ENCODE measurements at regions not wholly inside any gene's neighbourhood (a gene's known extent, or its start where the extent isn't known, plus 50 kb on each side); places are given as distances from the start of the nearest gene placed in this dataset.

DNA sequence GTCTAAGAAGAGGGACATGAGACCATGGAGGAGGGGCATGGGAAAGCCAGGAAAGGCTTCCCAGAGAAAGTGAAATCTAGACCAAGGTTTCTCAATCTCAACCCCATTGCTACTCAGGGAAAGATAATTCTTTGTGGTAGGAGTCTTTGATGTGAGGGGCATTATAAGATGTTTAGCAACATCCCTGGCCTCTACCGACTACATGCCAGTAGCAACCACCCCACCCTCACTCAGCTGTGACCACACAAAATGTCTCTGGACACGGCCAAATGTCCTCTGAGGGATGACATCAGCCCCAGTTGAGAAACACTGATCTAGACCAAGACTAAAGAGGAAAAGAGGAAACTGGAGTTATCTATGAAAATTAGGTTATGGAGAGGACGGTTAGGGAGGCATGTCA is 298.5 kb upstream of the KIF2A start:
- in situ Hi-C loops (cut with MboI; ENCODE audit: low pct_unique_long_range_greater_than_20kb, low sequenced_read_pairs): no loop called here
- DNase-seq: no peak

DNA sequence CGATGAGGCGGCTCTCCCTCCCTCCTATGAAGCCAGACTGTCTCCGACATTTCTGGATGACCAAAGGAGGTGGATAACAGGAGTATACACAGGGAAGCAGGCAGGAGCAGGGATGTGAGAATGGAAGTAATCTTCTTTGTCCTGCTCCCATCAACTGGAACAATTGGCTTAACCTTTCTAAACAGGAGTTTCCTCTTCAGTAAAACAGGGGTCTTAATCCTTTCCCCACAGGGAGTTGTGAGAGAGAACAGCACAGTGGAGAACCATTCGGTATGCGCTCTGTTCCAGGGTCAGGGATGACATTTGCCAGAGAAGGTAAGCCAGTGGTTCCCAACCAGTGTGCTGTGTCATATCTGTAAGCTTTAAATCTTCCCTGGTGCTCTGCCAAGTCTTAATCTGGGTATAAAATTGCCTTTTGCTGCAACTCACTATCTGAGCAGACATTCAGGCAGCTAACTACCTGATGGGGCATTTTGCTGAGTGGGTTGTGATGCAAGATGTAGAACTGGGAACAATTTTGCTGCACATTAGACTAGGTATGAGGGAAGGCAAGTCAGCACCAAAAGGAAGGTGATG is 294.8 kb upstream of the KIF2A start:
- DNase-seq: no peak
- in situ Hi-C loops (cut with MboI; ENCODE audit: low pct_unique_long_range_greater_than_20kb, low sequenced_read_pairs): no loop called here

DNA sequence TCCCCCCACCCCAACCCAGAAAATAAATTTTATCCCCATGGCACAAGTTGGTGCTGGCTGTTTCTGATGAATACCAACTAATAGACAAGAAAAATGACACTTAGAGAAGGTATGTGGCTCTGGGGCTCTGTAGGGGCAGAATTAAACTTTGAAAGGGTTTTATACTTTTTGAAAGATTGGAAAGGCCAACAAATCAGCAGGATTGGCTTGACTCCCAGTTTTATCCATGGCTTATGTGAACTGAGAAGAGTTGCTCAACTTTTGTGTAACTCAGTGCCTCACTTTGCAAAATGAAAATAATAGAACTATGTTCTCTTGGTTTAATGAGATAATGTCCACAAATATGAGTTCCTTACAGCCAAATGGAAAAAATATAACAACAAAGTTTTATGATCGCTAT is 288.9 kb upstream of the KIF2A start:
- in situ Hi-C loops (cut with MboI; ENCODE audit: low pct_unique_long_range_greater_than_20kb, low sequenced_read_pairs): no loop called here
- no peak for DNase-seq

DNA sequence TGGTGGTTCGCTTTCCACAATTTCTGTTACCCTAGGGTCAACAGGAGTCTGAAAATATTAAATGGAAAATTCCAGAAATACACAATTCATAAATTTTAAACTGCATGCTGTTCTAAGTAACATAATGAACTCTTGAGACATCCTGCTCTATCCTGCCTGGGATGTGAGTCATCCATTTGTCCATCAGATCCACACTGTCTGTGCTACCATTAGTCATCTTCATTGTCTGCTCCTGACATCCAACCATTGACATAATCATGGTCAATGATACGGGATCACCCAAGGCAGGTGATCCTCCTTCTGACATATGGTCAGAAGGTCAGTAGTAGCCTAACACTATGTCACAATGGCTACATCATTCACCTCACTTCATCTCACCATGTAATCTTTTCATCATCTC is 276.7 kb upstream of the KIF2A start:
- no peak for DNase-seq
- in situ Hi-C loops (cut with MboI; ENCODE audit: low pct_unique_long_range_greater_than_20kb, low sequenced_read_pairs): no loop called here

DNA sequence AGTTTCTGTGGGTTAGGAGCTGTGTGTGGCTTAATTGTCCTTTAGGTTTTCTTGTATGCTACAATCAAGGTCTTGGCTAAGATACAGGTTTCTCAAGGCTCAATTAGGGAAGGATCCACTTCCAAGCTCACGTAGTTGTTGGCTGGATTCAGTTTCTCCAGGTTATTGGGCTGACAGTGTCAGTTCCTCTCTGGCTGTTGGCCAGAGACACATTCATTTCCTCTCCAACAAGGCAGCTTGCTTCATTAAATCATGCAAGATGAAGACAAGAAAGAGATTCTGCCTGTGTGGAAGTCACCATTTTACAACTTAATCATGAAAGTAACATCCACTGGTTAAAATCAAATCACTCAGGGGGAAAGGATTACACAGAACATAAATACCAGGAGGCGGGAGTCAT is 275.7 kb upstream of the KIF2A start:
- in situ Hi-C loops (cut with MboI; ENCODE audit: low pct_unique_long_range_greater_than_20kb, low sequenced_read_pairs): no loop called here
- no peak for DNase-seq

DNA sequence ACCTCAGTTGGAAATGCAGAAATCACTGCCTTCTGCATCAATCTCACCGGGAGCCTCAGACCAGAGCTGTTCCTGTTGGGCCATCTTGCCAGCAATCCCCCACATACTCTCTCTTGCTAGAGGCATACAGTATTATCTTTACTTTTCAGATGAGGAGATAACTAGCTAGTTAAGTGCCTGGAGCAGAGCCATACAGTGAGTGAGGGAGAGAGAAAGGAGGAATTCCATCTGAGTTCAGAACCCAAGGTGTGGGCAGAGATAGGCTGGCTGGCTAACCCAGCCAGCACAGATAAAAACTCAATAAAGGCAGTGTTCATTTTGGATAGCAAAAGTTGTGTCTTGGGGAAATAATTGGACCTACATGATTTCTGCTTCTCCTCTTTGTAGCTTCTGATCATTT is 268.0 kb upstream of the KIF2A start:
- in situ Hi-C loops (cut with MboI; ENCODE audit: low pct_unique_long_range_greater_than_20kb, low sequenced_read_pairs): no loop called here
- DNase-seq: no peak

DNA sequence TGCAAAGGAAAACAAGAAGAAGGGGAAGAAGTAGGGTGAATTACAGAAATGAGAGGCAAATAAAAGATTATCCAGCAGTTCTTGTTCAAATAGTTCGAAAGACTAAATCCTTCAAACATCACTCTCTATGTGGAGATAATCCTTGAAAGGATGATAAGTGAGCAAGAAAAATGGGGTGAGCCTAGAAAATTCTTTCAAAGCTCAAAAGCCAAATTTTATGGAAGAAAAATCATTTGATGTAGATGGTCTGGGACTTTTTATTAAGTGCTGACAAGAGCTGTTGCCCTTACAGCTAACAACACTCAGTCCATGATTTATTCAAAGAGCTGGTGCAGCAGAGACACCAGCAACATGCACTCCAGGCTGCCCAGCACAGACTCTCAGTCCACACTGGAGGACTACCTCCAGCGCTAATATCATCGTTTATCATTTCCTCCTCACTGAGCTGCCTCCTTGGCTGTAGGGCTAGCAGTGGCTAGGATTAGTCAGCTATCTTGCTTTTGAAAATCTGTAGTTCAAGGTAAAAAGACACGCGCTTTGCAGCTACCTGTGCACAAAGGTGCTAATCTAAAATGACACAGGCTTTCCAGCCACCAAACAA is 264.8 kb upstream of the KIF2A start:
- DNase-seq: no peak
- in situ Hi-C loops (cut with MboI; ENCODE audit: low pct_unique_long_range_greater_than_20kb, low sequenced_read_pairs): no loop called here

DNA sequence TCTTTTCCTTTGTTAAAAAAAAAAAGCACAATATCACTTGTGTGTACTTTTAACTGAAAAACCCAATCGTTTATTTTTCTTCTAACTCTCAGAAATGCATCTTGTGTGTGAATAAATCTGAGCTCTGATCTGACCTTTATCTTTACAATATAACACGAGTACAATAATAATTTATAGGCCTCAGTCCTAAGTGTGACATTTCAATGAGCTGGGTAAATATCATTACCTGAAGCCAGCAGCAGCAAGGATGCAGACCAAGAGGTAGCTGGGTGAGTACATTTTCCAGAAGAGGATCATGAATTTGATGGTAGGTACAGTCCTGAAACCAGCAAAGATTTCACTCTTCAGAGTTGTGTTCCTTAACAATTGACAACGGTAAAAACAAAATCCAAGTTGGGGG is 264.0 kb upstream of the KIF2A start:
- no peak for DNase-seq
- in situ Hi-C loops (cut with MboI; ENCODE audit: low pct_unique_long_range_greater_than_20kb, low sequenced_read_pairs): no loop called here

DNA sequence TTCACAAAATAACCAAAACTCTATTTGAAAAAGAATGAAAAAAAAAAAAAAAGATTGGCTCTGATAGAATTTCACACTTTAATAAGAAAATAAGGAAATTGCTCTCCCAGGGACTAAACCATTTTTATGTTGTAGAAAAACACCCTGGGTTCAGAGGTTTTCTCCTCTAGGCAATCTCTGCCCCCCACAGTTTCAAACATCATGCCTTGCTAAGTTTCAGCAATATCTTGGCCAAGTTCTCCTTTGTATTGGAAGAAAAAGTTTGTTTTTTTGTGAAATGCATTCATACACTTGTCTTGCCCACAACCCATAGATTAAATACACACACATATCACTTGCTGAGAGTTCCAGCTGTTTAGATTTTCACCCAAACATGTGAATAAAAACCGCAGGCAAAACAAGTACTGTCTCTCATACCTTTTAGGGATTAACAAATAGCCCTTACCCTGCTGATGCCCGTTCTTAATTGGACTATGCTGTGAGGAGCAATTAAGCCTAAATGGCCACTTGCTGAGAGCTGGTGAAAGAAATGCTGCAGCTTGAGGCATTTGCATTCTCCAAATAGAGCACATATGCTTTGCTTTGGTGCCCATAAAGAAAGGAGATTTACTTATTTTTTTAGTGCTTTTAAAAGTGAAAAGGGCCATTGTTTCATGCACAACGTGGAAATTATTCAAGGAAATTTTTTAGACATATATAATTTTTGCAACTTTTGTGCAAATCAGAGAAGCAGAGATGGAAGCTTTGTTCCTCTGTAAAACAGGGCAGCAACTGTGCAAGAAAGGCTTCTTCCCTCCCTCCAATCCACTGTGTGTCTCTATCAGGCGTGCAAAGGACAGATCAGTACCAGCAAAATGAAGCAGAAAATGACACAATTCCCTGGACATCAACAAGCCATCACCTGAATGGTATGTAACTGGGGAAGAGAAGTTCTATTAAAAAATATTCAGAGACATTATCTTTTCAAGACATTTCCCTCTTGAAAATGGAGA is 262.4 kb upstream of the KIF2A start:
- in situ Hi-C loops (cut with MboI; ENCODE audit: low pct_unique_long_range_greater_than_20kb, low sequenced_read_pairs): no loop called here
- no peak for DNase-seq

DNA sequence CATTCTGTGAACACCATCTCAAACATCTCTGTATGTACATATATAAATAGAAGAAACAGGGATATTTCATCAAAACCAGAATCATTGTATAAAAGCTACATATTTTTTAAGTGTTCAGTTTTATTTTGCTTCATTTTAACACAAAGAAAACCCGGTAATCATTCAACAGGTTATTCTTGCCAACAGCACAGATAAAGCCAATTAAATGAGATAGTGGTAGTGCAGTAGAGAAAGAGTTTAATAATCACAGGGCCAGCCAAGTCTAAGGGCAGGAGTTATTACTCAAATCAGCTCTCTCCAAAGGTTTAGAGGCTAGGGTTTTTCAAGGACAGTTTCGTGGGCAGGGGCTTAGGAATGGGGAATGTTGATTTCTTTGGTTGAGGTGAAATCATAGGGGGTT is 261.0 kb upstream of the KIF2A start:
- in situ Hi-C loops (cut with MboI; ENCODE audit: low pct_unique_long_range_greater_than_20kb, low sequenced_read_pairs): no loop called here
- no peak for DNase-seq

DNA sequence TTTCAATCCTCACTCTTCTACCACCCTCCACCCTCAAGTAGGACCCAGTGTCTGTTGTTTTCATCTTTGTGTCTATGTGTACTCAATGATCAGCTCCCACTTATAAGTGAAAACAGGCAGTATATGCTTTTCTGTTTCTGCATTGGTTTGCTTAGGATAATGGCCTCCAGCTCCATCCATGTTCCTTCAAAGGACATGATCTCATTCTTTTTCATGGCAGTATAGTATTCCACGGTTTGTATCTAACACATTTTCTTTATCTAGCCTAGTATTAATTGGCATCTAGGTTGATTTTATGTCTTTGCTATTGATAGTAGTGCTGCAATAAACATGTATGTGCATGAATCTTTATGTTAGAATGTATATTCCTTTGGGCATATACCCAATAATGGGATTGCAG is 259.8 kb upstream of the KIF2A start:
- DNase-seq: no peak
- in situ Hi-C loops (cut with MboI; ENCODE audit: low pct_unique_long_range_greater_than_20kb, low sequenced_read_pairs): no loop called here

DNA sequence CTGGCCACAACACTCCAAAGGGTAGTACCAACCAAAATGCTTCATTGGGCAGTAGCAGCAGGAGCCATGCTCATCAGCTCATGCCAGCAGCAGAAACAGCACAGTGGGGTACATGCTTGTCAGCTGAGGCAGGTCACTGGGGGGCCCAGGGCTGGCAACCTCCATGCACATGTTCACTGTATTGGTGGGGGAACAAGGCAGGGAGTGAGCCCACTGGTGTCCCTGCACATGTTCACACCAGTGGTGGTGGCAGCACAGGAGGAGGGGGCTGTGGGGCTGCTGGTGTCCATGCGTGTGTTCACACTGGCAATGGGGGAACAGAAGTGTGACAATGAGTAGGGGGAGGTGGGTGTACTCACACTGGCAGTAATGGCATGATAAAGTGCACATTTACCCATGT is 254.3 kb upstream of the KIF2A start:
- no peak for DNase-seq
- in situ Hi-C loops (cut with MboI; ENCODE audit: low pct_unique_long_range_greater_than_20kb, low sequenced_read_pairs): no loop called here

DNA sequence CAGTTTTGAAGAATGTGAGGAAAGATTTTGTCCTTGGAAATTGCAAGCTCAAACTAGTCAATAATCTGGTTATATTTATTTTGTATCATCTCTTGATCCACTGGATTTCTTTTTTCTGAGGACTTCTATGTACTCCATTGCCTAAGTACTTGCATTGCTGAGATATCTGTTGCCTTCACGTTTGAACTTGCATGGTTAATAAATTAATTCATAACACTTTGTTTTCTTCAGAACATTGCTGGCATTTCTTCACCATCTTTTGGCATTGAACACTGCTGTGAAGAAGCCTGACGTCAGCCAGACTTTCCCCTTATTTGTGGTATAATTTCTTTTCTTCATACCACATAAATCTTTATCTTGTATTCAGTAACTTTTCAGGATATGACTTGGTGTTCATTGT is 246.0 kb upstream of the KIF2A start:
- DNase-seq: no peak
- in situ Hi-C loops (cut with MboI; ENCODE audit: low pct_unique_long_range_greater_than_20kb, low sequenced_read_pairs): no loop called here

DNA sequence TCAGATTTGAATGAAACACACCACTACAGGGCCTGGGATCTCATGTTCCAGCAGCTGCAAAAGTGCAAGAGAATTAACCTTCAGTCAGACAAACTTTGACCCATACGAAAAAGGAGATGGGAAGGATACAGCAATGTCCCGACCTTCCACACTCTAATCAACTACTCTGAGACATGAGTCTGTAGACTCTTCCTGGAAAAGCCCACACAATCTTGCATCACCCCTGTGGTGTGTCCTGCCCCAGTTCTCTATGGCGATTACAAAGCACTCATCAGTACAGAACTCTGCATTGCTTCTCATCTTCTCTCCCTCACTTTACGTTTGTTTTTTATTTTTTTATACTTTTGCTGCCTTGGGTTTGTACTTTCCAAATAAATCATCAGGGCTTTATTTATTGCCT is 241.0 kb upstream of the KIF2A start:
- in situ Hi-C loops (cut with MboI; ENCODE audit: low pct_unique_long_range_greater_than_20kb, low sequenced_read_pairs): no loop called here
- no peak for DNase-seq

DNA sequence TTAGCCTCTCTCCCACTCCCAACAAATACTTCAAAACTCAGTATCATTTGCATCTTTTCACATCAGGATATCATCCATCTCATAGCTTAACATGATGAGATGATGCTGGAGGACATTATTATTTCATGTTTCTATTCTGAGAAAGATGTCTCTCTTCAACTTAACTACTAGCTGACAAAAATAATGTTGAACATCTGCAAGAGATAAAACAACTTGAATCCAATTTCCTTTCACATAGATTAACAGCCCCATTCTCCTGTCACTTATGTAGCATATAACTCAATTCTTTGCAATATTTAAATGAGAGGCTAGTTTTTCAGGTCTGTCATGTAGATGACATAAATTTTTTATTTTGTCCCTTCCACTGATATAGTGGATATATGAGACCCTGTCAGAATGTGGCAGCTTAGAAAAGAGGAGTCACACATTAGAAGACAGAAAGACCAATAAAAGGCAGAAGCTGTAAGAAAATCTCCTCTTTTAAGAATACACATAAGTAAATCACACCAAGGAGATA is 239.2 kb upstream of the KIF2A start:
- no peak for DNase-seq
- in situ Hi-C loops (cut with MboI; ENCODE audit: low pct_unique_long_range_greater_than_20kb, low sequenced_read_pairs): no loop called here

DNA sequence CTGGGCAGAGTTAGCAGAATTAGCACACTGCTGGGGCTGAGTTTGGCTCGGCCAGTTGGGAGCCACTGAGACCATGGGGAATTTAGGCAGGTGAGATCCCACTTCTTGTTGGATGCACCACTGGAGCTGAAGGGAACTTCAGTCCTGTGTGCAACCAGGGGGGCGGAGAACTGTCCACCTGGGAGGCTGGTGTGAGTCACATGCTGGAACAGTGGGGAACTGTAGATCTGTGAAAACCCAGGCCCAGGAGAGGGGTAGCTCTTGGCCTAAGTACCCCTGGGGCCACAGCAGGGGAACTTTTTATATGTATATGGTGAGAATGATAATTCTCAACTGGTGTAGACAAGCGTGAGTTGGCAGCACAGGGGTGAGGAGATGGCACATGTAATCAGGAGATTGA is 237.5 kb upstream of the KIF2A start:
- in situ Hi-C loops (cut with MboI; ENCODE audit: low pct_unique_long_range_greater_than_20kb, low sequenced_read_pairs): no loop called here
- no peak for DNase-seq

DNA sequence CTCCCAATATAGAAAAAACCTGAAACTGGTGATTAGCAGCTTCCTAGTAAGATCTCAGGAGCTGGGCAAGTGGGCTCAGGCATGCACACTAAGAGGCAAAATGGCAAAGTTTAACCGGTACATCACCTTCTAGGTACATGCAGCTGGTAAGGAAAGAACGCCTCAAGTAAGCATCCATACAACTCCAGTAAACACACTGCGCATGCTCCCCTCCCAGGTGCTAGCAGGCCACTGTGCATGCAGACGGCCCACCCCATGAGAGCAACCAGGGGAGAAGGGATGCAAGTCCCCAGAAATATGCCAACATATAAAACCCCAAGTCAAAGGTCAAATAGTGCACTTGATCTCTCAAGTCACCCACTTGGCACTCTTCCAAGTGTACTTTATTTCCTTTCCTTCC is 228.6 kb upstream of the KIF2A start:
- DNase-seq: no peak
- in situ Hi-C loops (cut with MboI; ENCODE audit: low pct_unique_long_range_greater_than_20kb, low sequenced_read_pairs): no loop called here

DNA sequence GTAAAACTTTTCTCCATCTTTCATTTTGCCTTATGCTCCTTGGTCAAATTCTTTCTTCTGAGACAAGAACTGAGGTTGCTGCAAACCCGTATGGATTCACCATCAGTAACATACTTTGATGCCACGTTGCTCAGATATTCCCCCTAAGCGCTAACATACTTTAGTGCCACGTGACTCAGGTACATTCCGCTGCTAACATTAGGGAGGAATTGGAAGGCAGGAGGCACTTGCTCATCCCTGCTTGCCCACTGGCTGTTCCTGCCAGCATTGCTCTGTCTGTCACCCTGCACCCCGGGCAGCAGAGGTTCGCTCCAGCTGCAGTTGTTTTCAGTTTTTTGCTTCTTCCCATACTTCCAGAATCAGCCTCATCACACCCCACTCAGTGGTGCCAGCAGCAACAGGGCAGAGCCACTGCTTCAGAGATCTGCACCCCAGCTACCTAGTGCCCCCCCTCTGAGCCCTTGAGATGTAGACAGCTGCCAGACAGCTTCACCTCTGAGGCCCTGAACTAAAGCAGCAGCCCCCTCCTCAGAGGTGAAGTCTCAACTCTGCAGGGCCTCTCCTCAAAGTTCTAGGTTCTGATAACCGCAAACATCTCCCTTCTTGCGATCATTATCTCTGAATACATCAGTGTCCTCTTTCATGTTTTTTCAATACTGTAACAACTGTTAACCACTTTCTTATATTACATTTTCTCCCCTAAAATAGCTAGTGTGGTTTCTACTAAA is 228.0 kb upstream of the KIF2A start:
- DNase-seq: no peak
- in situ Hi-C loops (cut with MboI; ENCODE audit: low pct_unique_long_range_greater_than_20kb, low sequenced_read_pairs): no loop called here

DNA sequence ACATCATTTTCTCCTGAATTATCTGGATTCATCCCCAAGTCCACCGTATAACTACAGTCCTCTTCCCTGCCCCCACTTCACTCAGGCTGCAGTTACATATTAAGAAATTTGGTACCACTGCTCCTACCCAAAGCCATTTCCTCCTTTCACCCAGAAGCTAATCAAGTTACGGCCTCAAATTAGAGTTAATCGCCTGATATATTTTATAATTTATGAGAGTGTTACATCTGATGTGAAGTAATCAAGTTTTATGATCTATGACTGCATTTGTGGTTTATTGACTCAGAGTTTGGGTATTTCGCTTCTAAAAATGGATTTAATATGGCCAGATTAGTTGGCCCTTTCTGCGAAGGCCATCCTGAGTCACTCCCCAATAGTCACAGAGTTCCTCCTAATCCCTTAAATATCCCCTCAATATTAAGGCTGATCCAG is 223.6 kb upstream of the KIF2A start:
- in situ Hi-C loops (cut with MboI; ENCODE audit: low pct_unique_long_range_greater_than_20kb, low sequenced_read_pairs): no loop called here
- no peak for DNase-seq

DNA sequence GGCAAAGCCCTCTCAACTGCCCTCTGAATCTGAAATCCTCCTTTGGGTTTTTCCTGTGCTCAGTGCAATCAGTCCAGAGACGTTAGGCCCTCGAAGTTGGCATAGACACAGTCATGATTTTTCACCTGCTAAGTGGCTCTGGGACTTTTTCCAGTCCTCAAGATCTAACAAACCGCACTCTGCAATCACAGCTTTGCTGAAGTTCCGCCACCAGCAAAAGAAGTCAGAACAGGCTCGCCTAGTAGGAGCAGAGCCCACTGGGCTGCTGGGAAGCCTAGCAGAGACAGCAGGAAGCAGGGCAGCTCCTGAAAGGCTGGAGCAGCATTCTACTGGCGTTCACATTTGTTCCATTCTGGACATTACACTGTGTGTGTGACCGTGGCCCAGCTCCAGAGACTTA is 222.8 kb upstream of the KIF2A start:
- no peak for DNase-seq
- in situ Hi-C loops (cut with MboI; ENCODE audit: low pct_unique_long_range_greater_than_20kb, low sequenced_read_pairs): no loop called here
